ENCODE measurements at regions not wholly inside any gene's neighbourhood (a gene's known extent, or its start where the extent isn't known, plus 50 kb on each side); places are given as distances from the start of the nearest gene placed in this dataset.

GRCh38 chrX:110511238-110511637 lies 152.6 kb downstream of the RTL9 start:
- BruUV-seq (replicated peaks), result no TSS peak
- Histone ChIP-seq H3K27ac (ENCODE audit: insufficient read depth, low read depth, low read length) (no peak overlapping the region), H3K9me3 (replicated peaks; ENCODE audit: control insufficient read depth, insufficient read depth, low read length) (no peaks in the 10 kb centered on the region), H3K9me1 (replicated peaks; ENCODE audit: control insufficient read depth, extremely low read depth, insufficient read depth, low read length) (no peaks in the 10 kb centered on the region), H4K20me1 (replicated peaks; ENCODE audit: control insufficient read depth, extremely low read depth, insufficient read depth, low read length) (no peaks in the 10 kb centered on the region), H3K9ac (replicated peaks; ENCODE audit: extremely low read depth, insufficient read depth, low read length) (no peak overlapping the region), H3K79me2 (ENCODE audit: control insufficient read depth, insufficient read depth, low read length) (no peaks in the 10 kb centered on the region), H2AFZ (ENCODE audit: low read depth, low read length) (no peak overlapping the region), H3K36me3 (ENCODE audit: control insufficient read depth in 2 of 2, extremely low read depth in 1 of 2, insufficient read depth in 2 of 2, low read length in 2 of 2) (no peaks in the 10 kb centered on the region), H3K4me3 (replicated peaks in 1 of 3; ENCODE audit: insufficient read depth in 1 of 3, low read depth in 1 of 3, low read length in 3 of 3) (no peak overlapping the region), H3K4me1 (ENCODE audit: control insufficient read depth, extremely low read depth, insufficient read depth, low read length) (no peaks in the 10 kb centered on the region), H3K27me3 (ENCODE audit: control insufficient read depth in 2 of 2, insufficient read depth in 2 of 2, low read length in 2 of 2) (no peaks in the 10 kb centered on the region), H3K4me2 (ENCODE audit: insufficient read depth, low read length) (no peak overlapping the region)
- ChIA-PET CTCF (interaction anchor here (1.2 kb wide), 1 partner anchor 15 kb away, joined by 3 read pairs; no protein-coding TSS in a partner anchor), POLR2A (no interaction called here)
- FAIRE-seq (no peak), DNase-seq (ENCODE audit: low read depth, low spot score) (no peak)
- intact Hi-C loops (cut with micrococcal nuclease) (no loop called here), dilution Hi-C loops (cut with MboI; ENCODE audit: extremely low pct_ligation_motif_present, low sequenced_read_pairs) (no loop called here)
- TF ChIP-seq CTCF (IDR thresholded peaks at IDR 0.05; ENCODE audit: extremely low read depth in 1 of 2, insufficient read depth in 1 of 2, low read depth in 1 of 2, low read length in 2 of 2) (no peak), POLR2A (IDR thresholded peaks at IDR 0.05; ENCODE audit: low read depth, low read length) (no peak), FOS (IDR thresholded peaks at IDR 0.05; ENCODE audit: borderline replicate concordance, insufficient read depth, low read length) (no peak), MAX (IDR thresholded peaks at IDR 0.05; ENCODE audit: insufficient read depth, insufficient read length) (no peak), EZH2 (IDR thresholded peaks at IDR 0.05; ENCODE audit: borderline replicate concordance, low read depth, low read length, severe bottlenecking) (no peak)

- Histone ChIP-seq H3K9ac (replicated peaks; ENCODE audit: extremely low read depth, insufficient read depth, low read length) (no peak overlapping the region), H3K79me2 (ENCODE audit: control insufficient read depth, insufficient read depth, low read length) (no peaks in the 10 kb centered on the region), H4K20me1 (replicated peaks; ENCODE audit: control insufficient read depth, extremely low read depth, insufficient read depth, low read length) (no peaks in the 10 kb centered on the region), H3K27ac (ENCODE audit: insufficient read depth, low read depth, low read length) (no peak overlapping the region), H3K9me3 (replicated peaks; ENCODE audit: control insufficient read depth, insufficient read depth, low read length) (no peaks in the 10 kb centered on the region), H3K4me2 (ENCODE audit: insufficient read depth, low read length) (no peak overlapping the region), H2AFZ (ENCODE audit: low read depth, low read length) (no peak overlapping the region), H3K36me3 (ENCODE audit: control insufficient read depth in 2 of 2, extremely low read depth in 1 of 2, insufficient read depth in 2 of 2, low read length in 2 of 2) (no peaks in the 10 kb centered on the region), H3K9me1 (replicated peaks; ENCODE audit: control insufficient read depth, extremely low read depth, insufficient read depth, low read length) (no peaks in the 10 kb centered on the region), H3K27me3 (ENCODE audit: control insufficient read depth in 2 of 2, insufficient read depth in 2 of 2, low read length in 2 of 2) (no peaks in the 10 kb centered on the region), H3K4me3 (replicated peaks in 1 of 3; ENCODE audit: insufficient read depth in 1 of 3, low read depth in 1 of 3, low read length in 3 of 3) (no peak overlapping the region), H3K4me1 (ENCODE audit: control insufficient read depth, extremely low read depth, insufficient read depth, low read length) (no peaks in the 10 kb centered on the region)
- TF ChIP-seq POLR2AphosphoS5 (IDR thresholded peaks at IDR 0.05; ENCODE audit: insufficient read depth, low read depth, low read length), result no peak
- TF ChIP-seq GATA2 (IDR thresholded peaks at IDR 0.05; ENCODE audit: insufficient read depth, insufficient read length, low read depth, low read length), result no peak
- TF ChIP-seq FOS (IDR thresholded peaks at IDR 0.05; ENCODE audit: borderline replicate concordance, insufficient read depth, low read length), result no peak
- TF ChIP-seq JUN (IDR thresholded peaks at IDR 0.05; ENCODE audit: borderline replicate concordance, insufficient read depth, insufficient read length, low read depth), result no peak
- no peak for TF ChIP-seq MAX (IDR thresholded peaks at IDR 0.05; ENCODE audit: insufficient read depth, insufficient read length)
- TF ChIP-seq CTCF (IDR thresholded peaks at IDR 0.05; ENCODE audit: extremely low read depth in 1 of 2, insufficient read depth in 1 of 2, low read depth in 1 of 2, low read length in 2 of 2), result no peak
- no peak for TF ChIP-seq MYC (IDR thresholded peaks at IDR 0.05; ENCODE audit: low read depth, low read length)
- TF ChIP-seq EZH2 (IDR thresholded peaks at IDR 0.05; ENCODE audit: borderline replicate concordance, low read depth, low read length, severe bottlenecking), result no peak
- no TSS peak for BruUV-seq (replicated peaks)
- dilution Hi-C loops (cut with MboI; ENCODE audit: extremely low pct_ligation_motif_present, low sequenced_read_pairs), result no loop called here
- POLR2A ChIA-PET, result no interaction called here
- intact Hi-C loops (cut with micrococcal nuclease), result no loop called here
- DNase-seq (ENCODE audit: low read depth, low spot score) (no peak), FAIRE-seq (no peak)
- CTCF ChIA-PET, result interaction anchor here (1.2 kb wide), 1 partner anchor 14 kb away, joined by 3 read pairs; no protein-coding TSS in a partner anchor
Measured at GRCh38 chrX:110512341-110512740, 153.7 kb downstream of the RTL9 start.
